Calu3 (cell line): ENCODE measurements at regions not wholly inside any gene's neighbourhood (a gene's known extent, or its start where the extent isn't known, plus 50 kb on each side); places are given as distances from the start of the nearest gene placed in this dataset.

Experiments used
- BruUV-seq: library from RNA; stranded (reverse); fragments of 400-500 nt; replicated peaks from 2 replicates; lab custom pipeline; 2021; lab: Mats Ljungman, UMichigan
- CTCF ChIA-PET: fragments of 300-600 bp; sonication (Branson Sonifier 250); formaldehyde crosslinking; loops from one replicate; lab custom pipeline; 2022; ENCODE audit warnings: antibody characterized with exemption; lab: Charles Lee
- DNase-seq: peaks from one replicate; pipeline ENCODE4 v3.0.0; 2022
- H3K27ac Mint-ChIP-seq: one replicate; pipeline ENCODE4 v1.8.0; 2022; ENCODE audit warnings: mixed read lengths; ENCODE audit not compliant: unreplicated experiment
- H3K27me3 Mint-ChIP-seq: one replicate; pipeline ENCODE4 v1.8.0; 2022; ENCODE audit warnings: mixed read lengths; ENCODE audit not compliant: unreplicated experiment
- H3K36me3 Mint-ChIP-seq: one replicate; pipeline ENCODE4 v1.8.0; 2022; ENCODE audit warnings: mild to moderate bottlenecking, moderate library complexity, mixed read lengths; ENCODE audit not compliant: insufficient read depth, unreplicated experiment
- H3K4me1 Mint-ChIP-seq: one replicate; pipeline ENCODE4 v1.8.0; 2022; ENCODE audit warnings: mild to moderate bottlenecking, low read depth, mixed read lengths; ENCODE audit not compliant: unreplicated experiment
- H3K4me3 Mint-ChIP-seq: one replicate; pipeline ENCODE4 v1.8.0; 2022; ENCODE audit warnings: mild to moderate bottlenecking, low read depth, moderate library complexity, mixed read lengths; ENCODE audit not compliant: unreplicated experiment
- H3K9me3 Mint-ChIP-seq: one replicate; pipeline ENCODE4 v1.8.0; 2022; ENCODE audit warnings: low read depth, mixed read lengths; ENCODE audit not compliant: unreplicated experiment
- CTCF ChIP-seq: fragments of 200-600 bp; IDR thresholded peaks from one replicate; pipeline ENCODE4 v1.8.0; 2022; ENCODE audit warnings: antibody characterized with exemption; ENCODE audit not compliant: unreplicated experiment
- intact Hi-C: fragments of 100-400 bp; cut with micrococcal nuclease; formaldehyde crosslinking; loops from one replicate; pipeline ENCODE4 v1.10.0; 2022; ENCODE audit not compliant: unreplicated experiment

GRCh38 chr5:93665648-93666047, 75.8 kb downstream of the POU5F2 start:
- Mint-ChIP-seq H3K27ac (no peak overlapping the region), H3K4me3 (no peak overlapping the region), H3K9me3 (no peaks in the 10 kb centered on the region), H3K4me1 (no peaks in the 10 kb centered on the region), H3K36me3 (no peaks in the 10 kb centered on the region), H3K27me3 (no peaks in the 10 kb centered on the region)
- CTCF ChIA-PET: no interaction called here
- no peak for TF ChIP-seq CTCF
- intact Hi-C loops: no loop called here
- no TSS peak for BruUV-seq
- DNase-seq: no peak

- H3K9me3 Mint-ChIP-seq: no peaks in the 10 kb centered on the region
- H3K27me3 Mint-ChIP-seq: no peaks in the 10 kb centered on the region
- BruUV-seq: no TSS peak
- no peak for DNase-seq
- H3K4me1 Mint-ChIP-seq: no peaks in the 10 kb centered on the region
- CTCF ChIA-PET: no interaction called here
- H3K36me3 Mint-ChIP-seq: no peaks in the 10 kb centered on the region
- no peak overlapping the region for H3K27ac Mint-ChIP-seq
- H3K4me3 Mint-ChIP-seq: no peak overlapping the region
- intact Hi-C loops: no loop called here
- no peak for TF ChIP-seq CTCF
Observed at GRCh38 chr5:93660677-93661076, 77.7 kb downstream of the NR2F1 start.

GRCh38 chr5:93658044-93658443, 75.0 kb downstream of the NR2F1 start:
- DNase-seq: no peak
- H3K27me3 Mint-ChIP-seq: no peaks in the 10 kb centered on the region
- CTCF ChIA-PET: interaction anchor here (0.5 kb wide), 1 partner anchor 19 kb away, joined by 3 read pairs; no protein-coding TSS in a partner anchor
- no peak overlapping the region for H3K4me3 Mint-ChIP-seq
- H3K4me1 Mint-ChIP-seq: no peaks in the 10 kb centered on the region
- no peaks in the 10 kb centered on the region for H3K9me3 Mint-ChIP-seq
- TF ChIP-seq CTCF: no peak
- no peak overlapping the region for H3K27ac Mint-ChIP-seq
- intact Hi-C loops: no loop called here
- no peaks in the 10 kb centered on the region for H3K36me3 Mint-ChIP-seq
- BruUV-seq: no TSS peak

GRCh38 chr5:93654676-93655075, 71.7 kb downstream of the NR2F1 start:
- H3K9me3 Mint-ChIP-seq: no peaks in the 10 kb centered on the region
- no peaks in the 10 kb centered on the region for H3K36me3 Mint-ChIP-seq
- DNase-seq: no peak
- H3K4me1 Mint-ChIP-seq: no peaks in the 10 kb centered on the region
- no TSS peak for BruUV-seq
- no peak for TF ChIP-seq CTCF
- H3K27me3 Mint-ChIP-seq: no peaks in the 10 kb centered on the region
- no peak overlapping the region for H3K27ac Mint-ChIP-seq
- intact Hi-C loops: no loop called here
- CTCF ChIA-PET: no interaction called here
- no peak overlapping the region for H3K4me3 Mint-ChIP-seq
